ENCODE measurements at regions not wholly inside any gene's neighbourhood (a gene's known extent, or its start where the extent isn't known, plus 50 kb on each side); places are given as distances from the start of the nearest gene placed in this dataset.
"Not testable (repeated sequence)": the region's sequence is repeated elsewhere in the genome, so short reads cannot be mapped to it uniquely, and the experiment has no call there.

- no peak for DNase-seq
Observed at GRCh38 chr3:116512281-116512680, 67.0 kb upstream of the LSAMP start.

GRCh38 chr3:116512931-116513330 is 67.6 kb upstream of the LSAMP start:
- no peak for DNase-seq

- DNase-seq = no peak
Observed at GRCh38 chr3:116515973-116516372, 70.7 kb upstream of the LSAMP start.

GRCh38 chr3:116517308-116517707 is 72.0 kb upstream of the LSAMP start:
- DNase-seq = peak; percentile 43

- DNase-seq = not testable (repeated sequence)
Observed at GRCh38 chr3:116519101-116519500, 73.8 kb upstream of the LSAMP start.

GRCh38 chr3:116519823-116520222 is 74.5 kb upstream of the LSAMP start:
- not testable (repeated sequence) for DNase-seq

GRCh38 chr3:116524453-116525210 is 79.3 kb upstream of the LSAMP start:
- DNase-seq = no peak

GRCh38 chr3:116552246-116552645 is 107.0 kb upstream of the LSAMP start:
- DNase-seq = no peak

- no peak for DNase-seq
Observed at GRCh38 chr3:116553355-116553754, 108.1 kb upstream of the LSAMP start.

- DNase-seq = no peak
Observed at GRCh38 chr3:116561529-116561928, 116.2 kb upstream of the LSAMP start.

- DNase-seq = no peak
Observed at GRCh38 chr3:116563351-116563750, 118.1 kb upstream of the LSAMP start.

- no peak for DNase-seq
Observed at GRCh38 chr3:116566478-116566960, 121.2 kb upstream of the LSAMP start.

- DNase-seq = no peak
Observed at GRCh38 chr3:116569611-116570010, 124.3 kb upstream of the LSAMP start.

- DNase-seq = peak; percentile 1
Observed at GRCh38 chr3:116579840-116580239, 129.7 kb upstream of the TUSC7 start.

- DNase-seq = no peak
Observed at GRCh38 chr3:116586285-116586944, 123.2 kb upstream of the TUSC7 start.

- DNase-seq = no peak
Observed at GRCh38 chr3:116591236-116591635, 118.3 kb upstream of the TUSC7 start.

GRCh38 chr3:116601206-116601605 is 108.4 kb upstream of the TUSC7 start:
- no peak for DNase-seq

GRCh38 chr3:116607205-116607604 is 102.4 kb upstream of the TUSC7 start:
- no peak for DNase-seq

- DNase-seq = no peak
Observed at GRCh38 chr3:116610124-116610523, 99.5 kb upstream of the TUSC7 start.

GRCh38 chr3:116614795-116615362 is 94.7 kb upstream of the TUSC7 start:
- no peak for DNase-seq

GRCh38 chr3:116618138-116618537 is 91.4 kb upstream of the TUSC7 start:
- DNase-seq = no peak

- no peak for DNase-seq
Observed at GRCh38 chr3:116618930-116619329, 90.6 kb upstream of the TUSC7 start.

GRCh38 chr3:116630494-116630893 is 79.1 kb upstream of the TUSC7 start:
- DNase-seq = no peak

GRCh38 chr3:116639641-116640040 is 69.9 kb upstream of the TUSC7 start:
- no peak for DNase-seq

Measured in COR-L47 (cell line).